Panc1 (cell line): ENCODE measurements at regions not wholly inside any gene's neighbourhood (a gene's known extent, or its start where the extent isn't known, plus 50 kb on each side); places are given as distances from the start of the nearest gene placed in this dataset.

Experiments used
- ATAC-seq: fragments of 200-7000 bp; cut with Tn5 transposase; 2 replicates; pipeline ENCODE4 v1.9.1; 2020; ENCODE audit warnings: mild to moderate bottlenecking, moderate library complexity
- BruUV-seq: library from RNA; stranded (reverse); fragments of 400-500 nt; replicated peaks from 2 replicates; lab custom pipeline; 2021; lab: Mats Ljungman, UMichigan
- CTCF ChIA-PET: fragments of 300-600 bp; sonication (Branson Sonifier 250); formaldehyde crosslinking; loops from one replicate; lab custom pipeline; 2022; ENCODE audit warnings: antibody characterized with exemption; lab: Charles Lee
- POLR2A ChIA-PET: fragments of 300-600 bp; sonication (Branson Sonifier 250); formaldehyde crosslinking; loops from one replicate; lab custom pipeline; 2022; ENCODE audit warnings: antibody characterized with exemption; lab: Charles Lee
- DNase-seq: peaks from one replicate; pipeline ENCODE4 v3.0.0-alpha.2; 2010; ENCODE audit warnings: low read depth, low spot score
- H3K27ac ChIP-seq: 2 replicates; pipeline ENCODE4 v1.5.1; 2011; ENCODE audit warnings: mild to moderate bottlenecking, low read length, inconsistent platforms
- H3K27me3 ChIP-seq: fragments of 200-500 bp; sonication (Bioruptor generic); 2 replicates; pipeline ENCODE4 v1.6.0; 2014; ENCODE audit warnings: low read length, inconsistent platforms; ENCODE audit not compliant: control insufficient read depth, insufficient read depth
- H3K36me3 ChIP-seq: fragments of 200-500 bp; sonication (Bioruptor generic); 2 replicates; pipeline ENCODE4 v1.5.1; 2014; ENCODE audit warnings: inconsistent platforms, mild to moderate bottlenecking, low read length, moderate library complexity; ENCODE audit not compliant: control insufficient read depth, insufficient read depth
- H3K4me1 ChIP-seq: 2 replicates; pipeline ENCODE4 v1.5.1; 2011; ENCODE audit warnings: inconsistent platforms, mild to moderate bottlenecking, low read length, moderate library complexity; ENCODE audit not compliant: control insufficient read depth, insufficient read depth
- H3K4me3 ChIP-seq, 2 experiments: 2 replicates each; pipeline ENCODE4 v1.5.1; 2011 to 2012; ENCODE audit warnings: low read depth in 2 of 2, low read length in 2 of 2, mild to moderate bottlenecking in 2 of 2, inconsistent platforms in 1 of 2, moderate library complexity in 1 of 2
- H3K9me3 ChIP-seq: fragments of 200-500 bp; sonication (Bioruptor generic); 2 replicates; pipeline ENCODE4 v1.5.1; 2014; ENCODE audit warnings: low read depth, mild to moderate bottlenecking, inconsistent platforms, low read length, moderate library complexity; ENCODE audit not compliant: control insufficient read depth, insufficient read depth
- POLR2AphosphoS5 ChIP-seq: IDR thresholded peaks from 2 replicates; pipeline ENCODE4 v1.6.1; 2012; ENCODE audit warnings: mild to moderate bottlenecking, low read depth, low read length, moderate library complexity
- REST ChIP-seq, 2 experiments: IDR thresholded peaks; 2 replicates each; pipeline ENCODE4 v1.6.1; 2011 to 2012; ENCODE audit warnings: low read depth in 2 of 2, control low read depth in 1 of 2, low read length in 1 of 2, mild to moderate bottlenecking in 1 of 2, moderate library complexity in 1 of 2; ENCODE audit not compliant: insufficient read depth in 1 of 2
- SIN3A ChIP-seq: IDR thresholded peaks from 2 replicates; pipeline ENCODE4 v1.6.1; 2012; ENCODE audit warnings: low read depth, mild to moderate bottlenecking, low read length, moderate library complexity, borderline replicate concordance; ENCODE audit not compliant: insufficient read depth
- TCF7L2 ChIP-seq: IDR thresholded peaks from 2 replicates; pipeline ENCODE4 v1.6.1; 2011; ENCODE audit warnings: mild to moderate bottlenecking, low read depth, low read length, inconsistent platforms
- in situ Hi-C: cut with HindIII; loops from 2 replicates; pipeline ENCODE4 v1.10.0; 2016; ENCODE audit warnings: low sequenced_read_pairs, low pct_unique_long_range_greater_than_20kb
- intact Hi-C: fragments of 100-400 bp; cut with micrococcal nuclease; formaldehyde crosslinking; loops from one replicate; pipeline ENCODE4 v1.10.0; 2022; ENCODE audit not compliant: unreplicated experiment
- TF ChIP-seq, protein P1 (sequence below): fragments of 450-650 bp; IDR thresholded peaks from 2 replicates; pipeline ENCODE4 v1.5.1; 2017; ENCODE audit warnings: mild to moderate bottlenecking

- no peaks in the 10 kb centered on the region for H3K27me3 ChIP-seq
- H3K4me1 ChIP-seq, result no peaks in the 10 kb centered on the region
- H3K36me3 ChIP-seq, result no peaks in the 10 kb centered on the region
- no TSS peak for BruUV-seq
- H3K9me3 ChIP-seq, result no peaks in the 10 kb centered on the region
- no peak overlapping the region for H3K4me3 ChIP-seq
- in situ Hi-C loops (no loop called here), intact Hi-C loops (no loop called here)
- TF ChIP-seq, protein P1, sequence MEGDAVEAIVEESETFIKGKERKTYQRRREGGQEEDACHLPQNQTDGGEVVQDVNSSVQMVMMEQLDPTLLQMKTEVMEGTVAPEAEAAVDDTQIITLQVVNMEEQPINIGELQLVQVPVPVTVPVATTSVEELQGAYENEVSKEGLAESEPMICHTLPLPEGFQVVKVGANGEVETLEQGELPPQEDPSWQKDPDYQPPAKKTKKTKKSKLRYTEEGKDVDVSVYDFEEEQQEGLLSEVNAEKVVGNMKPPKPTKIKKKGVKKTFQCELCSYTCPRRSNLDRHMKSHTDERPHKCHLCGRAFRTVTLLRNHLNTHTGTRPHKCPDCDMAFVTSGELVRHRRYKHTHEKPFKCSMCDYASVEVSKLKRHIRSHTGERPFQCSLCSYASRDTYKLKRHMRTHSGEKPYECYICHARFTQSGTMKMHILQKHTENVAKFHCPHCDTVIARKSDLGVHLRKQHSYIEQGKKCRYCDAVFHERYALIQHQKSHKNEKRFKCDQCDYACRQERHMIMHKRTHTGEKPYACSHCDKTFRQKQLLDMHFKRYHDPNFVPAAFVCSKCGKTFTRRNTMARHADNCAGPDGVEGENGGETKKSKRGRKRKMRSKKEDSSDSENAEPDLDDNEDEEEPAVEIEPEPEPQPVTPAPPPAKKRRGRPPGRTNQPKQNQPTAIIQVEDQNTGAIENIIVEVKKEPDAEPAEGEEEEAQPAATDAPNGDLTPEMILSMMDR, result no peak
- TF ChIP-seq POLR2AphosphoS5 (no peak), TCF7L2 (no peak), REST (IDR thresholded peaks at IDR 0.05; ENCODE audit: insufficient read depth in 1 of 2, low read depth in 2 of 2, low read length in 1 of 2) (no peak), SIN3A (no peak)
- ATAC-seq (no peak), DNase-seq (no peak)
- ChIA-PET CTCF (no interaction called here), POLR2A (no interaction called here)
- no peak overlapping the region for H3K27ac ChIP-seq
These were observed 65.8 kb upstream of the RFXAP start for GRCh38 chr13:36753176-36753575.

- H3K4me3 ChIP-seq, result no peak overlapping the region
- intact Hi-C loops, result no loop called here
- ChIA-PET CTCF (no interaction called here), POLR2A (no interaction called here)
- H3K36me3 ChIP-seq, result no peaks in the 10 kb centered on the region
- ATAC-seq, result no peak
- no peak for TF ChIP-seq SIN3A
- TF ChIP-seq TCF7L2, result no peak
- TF ChIP-seq, protein P1, result no peak
- no peak for TF ChIP-seq REST (IDR thresholded peaks at IDR 0.05; ENCODE audit: insufficient read depth in 1 of 2, low read depth in 2 of 2, low read length in 1 of 2)
- TF ChIP-seq POLR2AphosphoS5, result no peak
- H3K9me3 ChIP-seq, result no peaks in the 10 kb centered on the region
- no peaks in the 10 kb centered on the region for H3K27me3 ChIP-seq
- no TSS peak for BruUV-seq
- in situ Hi-C loops, result no loop called here
- H3K4me1 ChIP-seq, result no peaks in the 10 kb centered on the region
- no peak overlapping the region for H3K27ac ChIP-seq
- DNase-seq, result no peak
These were observed 60.7 kb upstream of the RFXAP start for GRCh38 chr13:36758345-36758744.
